ENCODE measurements at regions not wholly inside any gene's neighbourhood (a gene's known extent, or its start where the extent isn't known, plus 50 kb on each side); places are given as distances from the start of the nearest gene placed in this dataset.

GRCh38 chr3:186427627-186428281 lies 65.7 kb upstream of the DGKG start:
- Histone ChIP-seq H4K20me1 (ENCODE audit: insufficient read depth, poor library complexity, severe bottlenecking) (no peaks in the 10 kb centered on the region), H3K27ac (no peak overlapping the region), H3K36me3 (replicated peaks; ENCODE audit: insufficient read depth, low read depth) (no peaks in the 10 kb centered on the region), H3K27me3 (peaks cover 9% of the 10 kb centered on the region), H3K4me3 (no peak overlapping the region), H2AFZ (no peak overlapping the region), H3K4me1 (ENCODE audit: insufficient read depth) (peaks cover 10% of the 10 kb centered on the region), H3K9me3 (ENCODE audit: low read depth) (no peaks in the 10 kb centered on the region), H3K79me2 (no peaks in the 10 kb centered on the region), H3K4me2 (no peak overlapping the region), H3K9me2 (replicated peaks; ENCODE audit: insufficient read depth) (no peaks in the 10 kb centered on the region)
- no peak for TF ChIP-seq EZH2 (IDR thresholded peaks at IDR 0.05; ENCODE audit: borderline replicate concordance)
- TF ChIP-seq EZH2phosphoT487 (IDR thresholded peaks at IDR 0.05; ENCODE audit: low read depth, severe bottlenecking, unreplicated experiment), result no peak
- no peak for TF ChIP-seq CTCF (IDR thresholded peaks at IDR 0.05; ENCODE audit: poor library complexity)
- WGBS (ENCODE audit: low lambda C conversion rate, missing lambda C conversion rate), result 60% methylated on average over 10 of the region's 10 CpGs
- peak; percentile 37 for DNase-seq (ENCODE audit: low spot score)

GRCh38 chr3:186425788-186426730 lies 64.0 kb upstream of the DGKG start:
- DNase-seq (ENCODE audit: low spot score), result peak; percentile 43
- 54% methylated on average over 10 of the region's 10 CpGs for WGBS (ENCODE audit: low lambda C conversion rate, missing lambda C conversion rate)
- peaks cover 10% of the 10 kb centered on the region for H3K4me1 ChIP-seq (ENCODE audit: insufficient read depth)
- H3K36me3 ChIP-seq (replicated peaks; ENCODE audit: insufficient read depth, low read depth), result no peaks in the 10 kb centered on the region
- no peak overlapping the region for H2AFZ ChIP-seq
- H3K4me3 ChIP-seq, result no peak overlapping the region
- no peaks in the 10 kb centered on the region for H4K20me1 ChIP-seq (ENCODE audit: insufficient read depth, poor library complexity, severe bottlenecking)
- no peaks in the 10 kb centered on the region for H3K9me2 ChIP-seq (replicated peaks; ENCODE audit: insufficient read depth)
- H3K27me3 ChIP-seq, result peaks cover 5% of the 10 kb centered on the region
- H3K4me2 ChIP-seq, result no peak overlapping the region
- H3K9me3 ChIP-seq (ENCODE audit: low read depth), result no peaks in the 10 kb centered on the region
- no peak for TF ChIP-seq EZH2phosphoT487 (IDR thresholded peaks at IDR 0.05; ENCODE audit: low read depth, severe bottlenecking, unreplicated experiment)
- peak; percentile 17 for TF ChIP-seq CTCF (IDR thresholded peaks at IDR 0.05; ENCODE audit: poor library complexity)
- TF ChIP-seq EZH2 (IDR thresholded peaks at IDR 0.05; ENCODE audit: borderline replicate concordance), result no peak
- no peaks in the 10 kb centered on the region for H3K79me2 ChIP-seq
- H3K27ac ChIP-seq, result no peak overlapping the region

GRCh38 chr3:186421946-186422345 lies 59.9 kb upstream of the DGKG start:
- Histone ChIP-seq H3K9me2 (replicated peaks; ENCODE audit: insufficient read depth) (no peaks in the 10 kb centered on the region), H3K4me3 (no peak overlapping the region), H3K79me2 (no peaks in the 10 kb centered on the region), H3K27ac (no peak overlapping the region), H3K4me1 (ENCODE audit: insufficient read depth) (peaks cover 10% of the 10 kb centered on the region), H3K9me3 (ENCODE audit: low read depth) (no peaks in the 10 kb centered on the region), H3K4me2 (no peak overlapping the region), H3K36me3 (replicated peaks; ENCODE audit: insufficient read depth, low read depth) (no peaks in the 10 kb centered on the region), H3K27me3 (peaks cover 5% of the 10 kb centered on the region), H2AFZ (no peak overlapping the region), H4K20me1 (ENCODE audit: insufficient read depth, poor library complexity, severe bottlenecking) (no peaks in the 10 kb centered on the region)
- no peak for DNase-seq (ENCODE audit: low spot score)
- no peak for TF ChIP-seq EZH2 (IDR thresholded peaks at IDR 0.05; ENCODE audit: borderline replicate concordance)

GRCh38 chr3:186418671-186419145 lies 56.7 kb upstream of the DGKG start:
- Histone ChIP-seq H2AFZ (no peak overlapping the region), H3K79me2 (no peaks in the 10 kb centered on the region), H3K36me3 (replicated peaks; ENCODE audit: insufficient read depth, low read depth) (no peaks in the 10 kb centered on the region), H3K4me1 (ENCODE audit: insufficient read depth) (peaks cover under 1% of the 10 kb centered on the region), H3K9me3 (ENCODE audit: low read depth) (no peaks in the 10 kb centered on the region), H3K4me3 (no peak overlapping the region), H3K27ac (no peak overlapping the region), H3K27me3 (peaks cover 8% of the 10 kb centered on the region), H4K20me1 (ENCODE audit: insufficient read depth, poor library complexity, severe bottlenecking) (no peaks in the 10 kb centered on the region), H3K4me2 (no peak overlapping the region), H3K9me2 (replicated peaks; ENCODE audit: insufficient read depth) (no peaks in the 10 kb centered on the region)
- TF ChIP-seq EZH2 (IDR thresholded peaks at IDR 0.05; ENCODE audit: borderline replicate concordance), result no peak
- no peak for TF ChIP-seq CTCF (IDR thresholded peaks at IDR 0.05; ENCODE audit: poor library complexity)
- no peak for TF ChIP-seq EZH2phosphoT487 (IDR thresholded peaks at IDR 0.05; ENCODE audit: low read depth, severe bottlenecking, unreplicated experiment)
- DNase-seq (ENCODE audit: low spot score), result peak; percentile 32
- WGBS (ENCODE audit: low lambda C conversion rate, missing lambda C conversion rate), result 46% methylated on average over 6 of the region's 6 CpGs

Data from hepatocyte (in vitro differentiated cells).